Activated T-cell treated with anti-CD3 and anti-CD28 coated beads for 1 hour (primary cell): ENCODE measurements at regions not wholly inside any gene's neighbourhood (a gene's known extent, or its start where the extent isn't known, plus 50 kb on each side); places are given as distances from the start of the nearest gene placed in this dataset.

ENCODE experiments used
- DNase-seq: peaks from one replicate; pipeline ENCODE4 v3.0.0-alpha.2; 2020; ENCODE audit warnings: low read depth

DNA sequence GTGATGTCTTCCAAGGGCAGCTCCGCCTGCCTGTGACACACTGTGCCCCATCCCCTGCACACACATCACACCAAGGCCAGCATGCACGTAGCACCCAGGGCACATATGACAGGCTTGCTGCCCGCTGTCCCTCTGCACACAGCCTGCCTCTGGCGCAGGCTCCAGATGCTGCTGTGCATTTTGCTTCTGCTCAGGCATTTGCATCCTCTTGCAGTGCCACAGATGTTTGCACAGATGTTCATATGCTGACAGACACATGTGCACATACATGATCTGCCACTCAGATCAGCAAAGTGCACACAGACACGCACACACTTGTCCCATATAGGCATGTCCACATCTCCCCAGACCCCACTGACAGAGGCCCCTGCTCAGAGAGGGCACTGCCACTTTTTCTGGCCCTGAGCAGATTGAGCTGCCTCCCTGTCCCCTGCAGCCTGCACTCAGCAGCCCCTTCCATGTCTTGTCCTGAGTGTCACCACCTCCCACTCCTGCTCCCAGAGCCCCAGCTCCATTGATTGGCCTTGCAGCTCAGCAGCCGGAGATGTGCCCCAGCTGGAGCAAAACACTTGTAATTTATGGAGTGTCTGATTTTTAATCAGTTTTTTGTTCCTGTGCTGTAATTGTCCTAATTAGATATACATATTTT lies 115.1 kb upstream of the RPL38 start:
- no peak for DNase-seq

DNA sequence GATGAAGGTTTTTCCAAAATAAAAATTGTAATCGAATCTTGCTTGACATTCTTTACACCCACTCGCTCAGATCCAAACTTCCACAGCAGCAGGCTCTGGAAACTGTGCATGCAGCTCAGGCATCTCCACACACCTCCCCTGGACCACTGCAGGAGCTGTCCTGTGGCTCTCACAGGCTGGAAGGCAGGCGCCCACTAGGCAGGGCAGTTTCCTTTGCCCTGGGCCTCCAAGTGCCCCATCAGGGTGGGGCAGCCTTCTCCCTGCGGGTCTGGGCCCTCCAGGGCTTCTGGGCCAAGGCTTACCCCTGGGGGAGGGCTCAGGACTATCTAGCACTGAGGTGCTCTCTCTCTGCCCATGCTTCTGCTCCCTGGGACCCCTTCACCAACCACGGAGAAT lies 114.5 kb upstream of the RPL38 start:
- no peak for DNase-seq

DNA sequence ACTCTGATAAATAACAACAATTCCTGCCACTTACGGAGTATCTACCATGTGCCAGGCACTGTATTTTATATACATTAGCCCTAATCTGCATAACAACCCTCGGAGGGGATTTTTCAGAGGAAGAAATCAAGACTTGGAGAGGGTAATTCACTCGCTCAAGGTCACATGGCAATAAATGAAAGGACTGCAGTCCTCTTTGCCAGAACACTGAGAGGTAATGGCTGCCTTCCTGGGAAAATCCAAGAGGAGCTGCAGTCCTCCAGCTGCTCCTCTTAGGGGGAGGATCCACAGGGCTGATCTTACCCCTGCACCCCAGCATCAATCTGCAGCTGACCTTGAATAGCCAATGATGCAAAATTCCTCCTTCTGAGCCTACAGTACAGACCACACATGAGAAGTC lies 114.1 kb upstream of the RPL38 start:
- no peak for DNase-seq

DNA sequence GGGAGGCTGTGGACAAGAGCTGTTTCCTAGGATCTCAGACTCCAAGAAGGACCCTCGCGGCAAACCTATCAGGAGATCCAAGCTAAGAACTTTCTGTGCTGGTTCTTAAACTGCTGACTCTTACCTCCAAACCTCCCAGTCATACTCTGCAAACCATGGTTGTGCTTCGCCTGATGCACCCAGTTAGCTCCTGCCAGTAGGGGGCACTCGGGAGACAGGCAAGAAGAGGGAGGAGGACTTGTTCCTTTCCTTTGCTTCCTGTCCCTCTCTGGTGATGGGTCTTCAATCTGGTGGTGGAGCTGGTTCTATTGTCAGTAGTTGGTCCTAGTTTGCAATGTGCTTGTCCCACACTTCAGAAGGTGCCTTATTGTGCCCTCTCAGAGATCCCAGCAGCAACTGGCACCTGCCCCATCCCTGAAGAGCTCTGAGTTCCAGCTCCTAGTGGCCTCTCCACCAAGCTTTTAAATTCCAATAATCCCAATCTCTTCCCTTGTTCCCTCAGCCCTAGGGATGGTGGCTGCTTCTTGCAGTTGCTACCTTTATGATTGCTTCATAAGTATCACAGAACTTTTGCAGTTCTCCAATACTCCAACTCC lies 113.5 kb upstream of the RPL38 start:
- DNase-seq = peak; percentile 7

DNA sequence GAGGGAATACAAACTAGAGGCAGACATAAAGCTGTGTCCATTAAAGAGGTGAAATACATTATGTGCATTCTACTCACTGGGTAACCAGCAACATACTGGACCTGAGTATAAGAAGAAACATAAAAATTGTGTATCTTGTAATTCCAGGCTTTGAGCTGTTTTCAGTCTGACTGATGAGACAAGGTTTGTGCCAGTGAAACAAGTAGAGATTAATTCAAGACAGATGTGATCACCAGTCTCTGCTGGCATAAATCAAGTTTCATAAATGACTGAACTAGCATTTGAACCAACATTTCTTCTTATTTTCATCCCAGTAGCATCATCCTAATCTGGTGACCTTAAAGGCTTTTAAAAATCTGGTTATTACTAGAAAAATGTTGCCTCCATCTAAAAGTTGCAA lies 108.8 kb upstream of the RPL38 start:
- DNase-seq = no peak

DNA sequence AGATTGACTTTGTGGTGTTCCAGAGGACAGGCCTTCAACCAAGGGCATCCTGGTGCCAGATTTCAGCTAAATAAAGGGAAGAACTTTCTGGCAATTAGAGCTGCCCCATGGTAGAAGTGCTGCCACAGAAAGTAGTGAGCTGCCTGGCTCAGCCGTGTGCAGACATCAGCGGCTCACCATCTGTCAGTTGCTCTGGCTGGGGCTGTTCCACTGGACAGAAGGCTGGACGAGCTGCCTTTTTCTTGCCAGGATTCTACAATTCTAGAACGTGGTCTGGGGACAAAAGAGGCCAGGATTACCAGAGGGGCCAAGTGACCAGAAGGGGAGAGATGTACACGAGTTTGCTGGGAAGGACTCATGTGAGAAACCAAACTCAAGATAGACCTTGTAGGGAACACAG lies 107.0 kb upstream of the RPL38 start:
- DNase-seq = no peak

DNA sequence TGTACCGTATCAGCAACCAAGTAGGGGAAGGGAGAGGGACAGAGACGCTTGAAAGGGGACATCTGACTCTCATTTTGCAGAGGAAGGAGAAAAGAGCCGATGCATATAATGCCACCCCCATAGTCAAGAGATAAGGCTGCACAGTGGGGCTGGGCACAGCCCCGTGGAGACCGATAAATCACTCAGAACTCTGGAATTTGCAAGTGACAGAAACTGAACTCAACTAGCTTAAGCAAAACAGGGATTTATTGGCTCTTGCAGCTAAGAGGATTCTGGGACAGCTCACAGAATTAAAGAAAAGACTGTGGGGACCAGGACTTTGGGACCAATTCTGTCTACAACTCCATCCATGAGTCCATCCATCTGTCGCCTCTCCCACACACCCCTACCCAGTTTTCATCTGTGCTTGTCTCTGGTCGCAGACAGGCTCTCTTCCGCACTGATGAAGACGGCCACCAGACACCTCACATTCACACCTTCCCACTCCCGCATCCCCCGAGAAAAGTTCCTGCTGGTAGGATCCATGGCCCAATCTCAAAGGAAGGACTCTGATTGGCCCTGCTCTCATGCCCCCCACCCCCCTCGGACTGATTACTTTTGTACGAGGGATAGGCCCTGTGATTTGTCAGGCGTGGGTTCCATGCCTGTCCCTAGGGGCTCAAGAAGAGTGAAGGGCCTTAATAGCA lies 105.9 kb upstream of the RPL38 start:
- DNase-seq = no peak

DNA sequence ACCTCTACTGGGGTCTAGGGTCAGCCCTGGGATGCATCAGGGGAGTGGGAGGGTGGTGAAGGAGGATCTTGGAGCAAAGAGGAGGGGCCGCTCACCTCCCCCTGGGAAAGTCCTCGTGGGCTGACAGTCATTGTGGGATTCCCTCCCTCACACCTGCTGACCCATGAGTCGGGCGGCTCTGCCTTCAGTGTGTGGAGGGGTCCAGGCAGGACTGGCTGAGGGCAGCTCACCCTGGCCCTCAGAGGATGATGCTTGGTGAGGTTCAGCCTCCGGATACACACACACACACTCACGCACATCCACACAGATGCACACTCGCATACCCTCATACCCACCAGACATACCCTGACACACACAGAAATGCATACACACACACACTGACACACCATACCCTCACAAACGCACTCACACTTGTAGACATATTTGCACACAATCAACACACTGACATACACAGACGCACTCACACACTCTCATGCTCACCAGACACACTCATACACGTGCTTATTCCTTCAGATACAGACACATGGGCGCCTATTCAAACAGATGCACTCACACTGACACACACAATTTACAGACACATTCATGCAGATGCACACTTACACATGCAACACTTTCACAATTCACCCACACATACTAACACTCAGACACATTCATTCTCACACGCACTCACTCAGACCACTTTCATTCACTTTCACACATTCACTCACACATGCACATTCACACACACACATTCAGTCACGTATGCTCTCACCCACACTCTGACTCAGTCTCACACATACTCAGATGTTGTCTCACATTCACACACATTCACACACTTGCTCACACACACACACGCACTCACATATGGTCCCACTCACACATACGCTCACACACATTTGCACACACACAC lies 105.1 kb upstream of the RPL38 start:
- no peak for DNase-seq

DNA sequence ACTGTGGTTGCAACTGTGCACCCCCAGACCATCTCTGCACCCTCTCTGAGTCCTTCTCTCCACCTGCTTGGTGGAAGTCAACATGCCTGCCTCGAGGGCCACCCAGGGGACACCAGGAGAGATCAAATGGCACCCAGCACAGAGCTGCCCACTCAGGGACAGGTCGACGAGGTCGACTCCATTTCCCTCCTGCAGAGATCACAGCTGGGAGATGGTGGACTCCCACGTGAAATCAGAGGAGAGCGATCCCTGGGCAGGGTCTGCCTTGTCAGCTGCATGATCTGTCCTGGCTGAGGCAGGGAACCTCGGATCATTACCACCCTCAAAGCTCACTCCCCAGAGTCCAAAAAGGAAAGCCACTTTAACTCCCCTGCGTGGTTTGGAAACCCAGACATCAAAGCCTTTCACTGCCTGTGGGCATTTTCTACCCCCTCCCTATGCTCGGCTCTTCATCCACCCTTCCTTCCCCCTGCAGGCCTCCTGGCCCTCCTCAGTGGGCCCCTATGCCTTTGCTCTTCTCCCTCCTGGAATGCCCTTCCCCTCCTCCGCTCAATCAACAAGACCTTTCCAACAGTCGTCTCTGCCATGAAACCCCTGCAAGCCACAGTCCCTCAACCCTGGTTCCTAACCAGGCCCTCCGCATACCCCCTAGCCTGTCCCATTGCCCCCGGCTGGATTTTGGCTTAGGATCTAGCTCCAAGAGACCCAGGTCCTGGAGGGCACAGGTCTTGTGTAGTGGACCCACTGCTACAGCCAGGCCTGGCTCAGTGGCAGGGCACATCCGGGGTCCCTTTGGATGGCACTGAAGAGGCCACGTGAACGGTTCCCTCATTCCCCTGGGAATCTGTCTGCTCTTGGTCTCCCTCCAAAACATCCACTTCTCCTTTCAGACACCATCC lies 103.8 kb upstream of the RPL38 start:
- no peak for DNase-seq

DNA sequence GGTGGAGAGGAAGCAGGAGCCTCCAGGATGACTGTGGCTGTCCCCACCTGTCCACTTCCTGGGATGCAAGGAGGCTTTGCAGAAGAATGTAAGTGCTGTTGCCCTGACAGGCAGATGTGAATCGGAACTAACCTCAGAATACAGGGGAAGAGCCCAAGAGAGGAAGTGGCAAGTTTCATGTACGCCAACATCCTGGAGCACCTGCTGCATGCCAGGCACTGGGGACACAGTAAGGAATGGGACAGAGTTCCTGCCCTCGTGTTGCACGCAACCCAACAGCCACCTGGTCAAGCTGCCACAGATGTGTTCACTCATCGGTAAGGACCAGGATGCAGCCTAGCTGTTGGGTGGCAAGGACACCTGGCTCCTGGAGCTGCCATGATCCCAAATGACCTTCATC lies 98.6 kb upstream of the RPL38 start:
- no peak for DNase-seq

DNA sequence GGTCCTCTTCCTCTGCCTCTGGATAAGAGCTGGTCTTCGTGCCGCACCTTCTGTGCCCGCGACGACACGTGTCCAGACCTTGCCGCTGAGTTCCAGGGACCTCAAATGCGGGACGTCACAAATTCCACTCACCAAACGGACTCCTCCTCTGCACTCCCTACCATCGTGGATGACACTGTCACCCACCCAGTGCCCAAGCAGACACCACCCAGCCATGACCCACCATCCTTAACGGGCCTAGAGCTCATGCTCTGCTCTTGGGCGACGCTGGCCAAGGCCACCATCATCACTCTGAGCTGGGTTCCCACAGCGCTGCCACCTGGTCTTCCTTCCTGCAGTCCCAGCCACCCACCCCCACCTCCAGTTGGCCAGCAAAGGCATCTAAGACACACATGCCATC lies 96.4 kb upstream of the RPL38 start:
- no peak for DNase-seq

DNA sequence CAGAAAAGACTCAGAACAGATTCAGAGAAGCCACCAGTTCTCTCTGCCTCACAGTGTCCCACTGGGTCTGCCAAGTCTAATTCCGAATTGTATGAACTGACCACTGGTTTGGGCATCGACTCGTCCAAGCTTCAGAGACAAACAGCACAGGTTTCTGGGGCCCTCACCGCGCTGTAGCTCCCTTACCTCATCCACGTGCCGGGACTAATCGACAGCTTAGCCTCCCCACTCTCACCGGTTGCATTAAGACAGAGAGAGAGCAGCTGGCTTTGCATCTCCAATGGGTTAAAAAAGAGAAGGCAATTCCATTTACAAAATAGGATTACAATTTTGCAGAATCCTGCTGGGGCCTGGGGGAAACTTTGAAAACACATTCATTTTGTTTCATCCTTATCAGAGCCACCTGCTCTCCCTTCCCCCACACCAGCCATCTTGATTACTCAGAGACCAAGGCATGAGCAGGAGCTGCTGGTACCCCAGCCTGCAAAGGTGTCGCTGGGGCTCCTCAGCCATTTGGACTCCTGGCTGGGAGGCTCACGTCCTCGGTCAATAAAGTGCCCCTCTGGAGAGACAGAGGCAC lies 95.3 kb upstream of the RPL38 start:
- DNase-seq = no peak

DNA sequence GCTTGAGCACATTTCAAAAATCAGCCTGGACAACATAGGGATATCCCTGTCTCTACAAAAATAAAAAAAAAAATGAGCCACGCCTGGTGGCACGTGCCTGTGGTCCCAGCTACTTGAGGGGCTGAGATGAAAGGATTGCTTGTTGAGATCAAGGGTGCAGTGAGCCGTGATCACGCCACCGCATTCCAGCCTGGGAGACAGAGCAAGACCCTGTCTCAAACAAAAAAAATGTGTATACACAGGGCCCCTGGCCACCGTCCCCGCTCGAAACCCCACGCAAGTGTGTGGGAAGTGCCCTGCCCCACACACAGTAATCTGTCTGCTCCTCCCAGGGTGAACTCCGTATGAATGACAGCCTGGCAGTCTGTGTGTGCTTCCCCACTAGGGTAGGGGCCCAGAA lies 93.0 kb upstream of the RPL38 start:
- DNase-seq = no peak

DNA sequence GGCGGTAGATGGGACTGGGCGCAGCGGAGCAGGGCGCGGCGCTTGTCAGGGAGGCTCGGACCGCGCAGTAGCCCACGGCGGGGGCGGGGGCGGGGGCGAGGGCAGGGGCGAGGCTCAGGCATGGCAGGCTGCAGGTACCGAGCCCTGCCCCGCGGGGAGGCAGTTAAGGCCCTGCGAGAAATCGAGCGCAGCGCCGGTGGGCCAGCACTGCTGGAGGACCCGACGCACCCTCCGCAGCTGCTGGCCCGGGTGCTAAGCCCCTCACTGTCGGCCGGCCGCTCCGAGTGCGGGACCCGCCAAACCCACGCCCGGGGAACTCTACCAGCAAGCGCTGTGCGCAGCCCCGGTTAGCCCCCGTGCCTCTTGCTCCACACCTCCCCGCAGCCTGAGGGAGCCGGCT lies 90.2 kb upstream of the RPL38 start:
- DNase-seq = no peak

DNA sequence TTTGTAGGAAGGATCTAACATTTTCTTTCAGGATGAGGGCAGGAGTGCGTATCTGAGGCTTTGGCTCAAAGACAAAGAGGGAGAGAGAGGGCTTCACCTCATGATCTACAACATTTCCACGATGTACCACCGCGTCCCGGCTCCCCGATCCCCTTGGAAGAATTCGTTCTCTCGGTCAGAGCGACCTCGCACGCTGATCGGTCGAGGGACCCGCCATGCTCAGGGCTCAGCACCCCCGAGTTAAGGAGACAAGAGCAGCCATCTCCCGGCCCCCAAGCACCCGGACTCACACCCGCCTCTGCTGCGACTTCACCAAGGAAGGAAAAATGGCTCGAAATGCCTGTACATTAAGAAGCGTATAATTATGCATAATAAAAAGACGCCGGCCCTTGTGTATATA lies 89.5 kb upstream of the RPL38 start:
- no peak for DNase-seq

DNA sequence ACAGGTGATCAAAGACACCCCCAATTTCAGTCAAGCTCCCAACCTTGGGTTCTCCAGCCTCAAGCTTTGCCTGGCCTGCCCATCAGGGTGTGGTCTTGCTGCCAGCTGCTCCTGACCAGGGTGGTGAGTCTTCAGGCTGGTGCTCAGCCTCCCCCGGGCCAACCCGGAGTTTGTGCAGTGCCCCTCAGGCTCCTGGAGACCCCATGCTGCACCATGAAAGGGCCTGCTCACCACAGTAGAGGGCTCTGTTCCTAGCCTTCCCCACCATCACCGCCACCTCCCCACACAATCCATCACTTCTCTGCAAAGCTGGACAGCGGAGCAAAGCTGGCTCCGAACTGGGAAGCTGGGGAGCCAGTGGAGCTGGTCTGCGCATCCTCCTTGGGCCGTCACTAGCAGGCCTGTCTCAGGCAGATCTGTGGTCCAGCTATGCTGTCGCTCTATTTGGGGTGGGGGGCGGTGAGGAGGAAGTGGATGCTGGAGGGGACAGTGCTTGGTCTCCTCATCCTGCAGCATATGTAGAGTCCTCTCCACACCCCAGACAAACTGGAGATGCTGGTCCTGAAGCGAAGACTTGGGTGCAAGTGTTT lies 88.5 kb upstream of the RPL38 start:
- DNase-seq = no peak

DNA sequence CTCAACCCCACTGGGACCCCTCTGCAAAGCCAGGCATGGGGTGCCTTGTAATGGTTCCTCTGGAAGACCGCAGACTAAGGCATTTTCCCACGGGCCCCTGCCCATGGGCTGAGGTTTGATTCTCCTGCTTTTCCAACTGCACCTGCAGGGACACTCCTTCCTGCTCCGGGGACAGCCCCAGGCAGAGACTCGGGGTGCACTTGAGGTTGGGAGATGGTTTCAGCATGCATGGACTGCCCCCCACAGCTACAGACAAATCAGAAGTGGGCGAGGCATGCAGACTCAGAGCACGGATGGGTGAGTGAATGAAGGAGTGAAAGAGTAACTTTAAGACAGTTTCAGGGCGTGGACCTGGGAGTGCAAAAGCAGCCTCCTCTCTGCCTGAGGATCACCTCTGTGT lies 87.9 kb upstream of the RPL38 start:
- no peak for DNase-seq

DNA sequence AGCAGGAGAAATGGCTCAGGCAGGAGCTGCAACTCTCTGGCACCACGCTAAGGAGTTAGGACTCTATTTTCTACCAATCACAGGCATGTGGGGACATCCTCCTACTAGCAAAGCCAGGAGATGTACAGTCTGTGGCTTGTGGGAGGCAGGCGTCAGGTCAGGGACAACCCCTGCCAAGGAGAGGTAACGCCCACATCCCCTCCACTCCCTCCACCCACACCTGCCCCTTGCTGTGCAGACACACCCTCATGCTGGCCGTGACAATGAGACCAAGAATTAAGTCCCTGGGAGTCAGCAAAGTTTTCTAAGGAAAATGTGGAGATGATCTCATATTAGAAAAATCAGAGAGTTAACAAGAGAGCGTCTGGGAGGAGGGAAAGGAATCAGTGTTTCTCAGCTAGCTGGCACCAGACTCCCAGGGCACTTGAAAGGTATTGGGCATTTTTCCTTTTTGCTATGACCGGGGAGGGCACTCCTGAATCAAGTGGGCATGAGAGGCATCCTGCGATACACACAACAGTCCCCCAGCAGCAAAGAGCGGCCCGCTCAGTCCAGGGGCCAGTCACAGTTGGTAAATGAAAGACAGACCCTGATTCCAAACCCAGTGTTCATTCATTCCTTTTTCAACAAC lies 87.3 kb upstream of the RPL38 start:
- DNase-seq = no peak

DNA sequence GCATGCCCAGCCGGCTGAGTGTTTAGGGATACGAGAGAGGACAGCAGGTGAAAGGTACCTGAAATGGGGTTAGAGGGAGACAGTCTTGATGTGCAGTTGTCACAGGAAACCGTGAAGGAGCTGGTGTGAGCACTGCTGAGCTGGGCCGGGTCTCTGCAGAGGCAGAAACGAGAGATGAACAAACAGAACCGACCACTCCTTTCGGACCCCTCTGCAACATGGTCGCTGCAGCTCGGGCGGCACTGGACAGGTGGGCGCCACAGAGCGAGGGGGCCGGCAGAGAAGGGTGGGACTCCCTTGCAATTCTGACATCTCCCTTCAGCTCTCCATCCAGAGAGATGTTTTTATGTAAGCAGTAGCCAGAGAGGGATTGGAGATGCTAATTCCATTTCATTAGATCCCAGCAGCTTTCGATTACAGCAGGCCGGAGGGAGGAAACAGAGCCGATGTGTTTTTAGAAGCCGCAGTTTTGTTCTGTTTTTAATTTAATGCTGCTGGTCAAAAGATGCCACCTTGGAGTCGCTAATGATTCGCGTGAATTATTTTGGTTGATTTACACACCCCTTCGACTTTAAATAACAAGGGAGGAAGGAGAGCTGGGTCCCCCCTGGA lies 86.3 kb upstream of the RPL38 start:
- no peak for DNase-seq

DNA sequence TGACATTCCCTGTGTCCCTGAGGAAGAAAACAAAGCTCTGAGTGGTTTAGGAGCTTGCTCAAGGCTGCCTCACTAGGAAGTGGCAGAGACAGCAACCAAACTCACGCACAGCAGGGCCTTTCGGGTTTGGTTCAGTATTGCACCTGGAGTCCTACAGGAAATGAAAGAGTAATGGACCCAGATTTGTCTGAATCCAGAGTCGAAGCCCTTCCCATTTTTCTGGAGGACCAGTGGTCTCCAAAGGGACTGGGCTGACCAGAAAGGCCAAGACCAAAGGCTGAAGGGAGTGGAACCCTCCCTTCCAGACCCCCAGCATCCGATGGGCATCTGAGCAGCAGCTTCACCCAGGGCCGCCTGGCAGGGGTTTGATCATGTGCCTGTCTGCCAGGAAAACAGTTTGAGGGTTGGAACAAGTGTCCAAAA lies 85.5 kb upstream of the RPL38 start:
- no peak for DNase-seq
